GM18505 (cell line): ENCODE measurements at regions not wholly inside any gene's neighbourhood (a gene's known extent, or its start where the extent isn't known, plus 50 kb on each side); places are given as distances from the start of the nearest gene placed in this dataset.

ENCODE experiments used
- ATAC-seq: cut with Tn5 transposase; IDR thresholded peaks from one replicate; pipeline ENCODE4 v1.9.1; 2021; ENCODE audit not compliant: unreplicated experiment
- POLR2A ChIP-seq: IDR thresholded peaks from 4 replicates; pipeline ENCODE4 v1.6.1; 2011; ENCODE audit warnings: borderline replicate concordance; ENCODE audit not compliant: insufficient read depth, insufficient read length; ENCODE audit errors: extremely low read depth

DNA sequence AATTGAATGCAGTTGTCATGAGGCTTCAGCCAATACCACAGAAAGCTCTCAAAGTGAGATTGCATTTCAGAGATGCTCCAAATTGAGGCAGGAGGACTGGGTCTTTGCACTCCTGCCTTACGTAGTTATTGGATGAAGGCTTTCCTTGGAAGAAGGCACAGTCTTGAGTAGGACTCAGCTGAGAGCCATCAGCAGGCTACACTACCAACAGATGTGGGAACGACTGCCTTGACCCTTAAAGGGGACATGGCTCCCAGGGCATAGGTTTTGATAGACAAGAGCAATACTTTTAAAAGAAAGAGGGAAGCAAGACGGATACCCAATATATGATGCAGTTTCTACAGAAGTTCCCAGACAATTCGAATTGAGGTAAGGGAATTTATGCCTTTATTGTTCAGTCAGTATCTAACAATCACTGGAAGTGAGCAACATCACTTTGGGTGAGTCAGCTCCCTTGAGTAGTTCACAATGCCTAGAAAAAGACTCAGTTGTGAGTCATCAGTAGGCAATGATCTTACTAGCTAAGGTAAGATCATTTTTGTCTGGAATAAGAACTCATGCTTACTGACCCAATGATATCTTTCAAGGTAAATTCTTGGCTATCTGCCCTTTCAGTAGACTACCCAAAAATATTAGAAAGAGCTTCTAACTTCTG is 390.8 kb downstream of the GJA1 start:
- no peak for ATAC-seq
- TF ChIP-seq POLR2A = no peak

DNA sequence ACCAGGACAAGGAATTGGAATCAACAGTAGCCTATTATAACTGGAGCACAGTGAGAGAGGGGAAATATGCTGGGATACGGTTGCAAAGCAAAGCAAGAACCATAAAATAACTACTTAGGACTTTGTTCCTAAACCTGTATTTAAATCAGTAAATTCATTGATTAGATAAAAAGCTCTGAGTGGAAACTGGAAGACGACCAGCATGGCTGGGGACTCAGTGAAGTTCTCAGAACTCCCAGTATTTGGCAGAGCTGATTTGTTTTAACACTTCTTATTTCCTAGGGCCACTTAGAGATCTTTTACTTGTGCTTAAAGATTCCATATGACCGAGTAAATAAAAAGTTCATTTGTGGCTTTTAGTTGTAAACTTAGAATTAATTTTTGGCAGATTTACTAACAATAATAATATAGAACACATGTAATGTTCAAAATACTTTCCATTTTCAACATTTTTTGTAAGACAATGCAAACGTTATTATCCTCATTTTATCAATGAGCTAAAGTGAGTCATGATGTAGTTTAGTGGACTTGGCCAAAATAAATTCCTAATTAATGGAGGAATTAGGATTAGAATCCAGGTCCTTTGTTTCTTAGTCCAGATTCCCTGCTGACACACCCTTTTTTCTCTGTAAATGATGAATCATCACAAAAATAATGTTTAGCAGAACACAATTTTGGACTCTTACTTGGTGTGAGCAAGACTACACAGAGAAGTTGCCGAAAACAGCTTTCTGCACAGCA is 392.9 kb downstream of the GJA1 start:
- ATAC-seq = no peak
- no peak for TF ChIP-seq POLR2A

- TF ChIP-seq POLR2A = no peak
- ATAC-seq = no peak
These were observed 395.3 kb downstream of the GJA1 start for GRCh38 chr6:121830736-121831135.

GRCh38 chr6:121835662-121836061 is 400.2 kb downstream of the GJA1 start:
- no peak for ATAC-seq
- TF ChIP-seq POLR2A = no peak

DNA sequence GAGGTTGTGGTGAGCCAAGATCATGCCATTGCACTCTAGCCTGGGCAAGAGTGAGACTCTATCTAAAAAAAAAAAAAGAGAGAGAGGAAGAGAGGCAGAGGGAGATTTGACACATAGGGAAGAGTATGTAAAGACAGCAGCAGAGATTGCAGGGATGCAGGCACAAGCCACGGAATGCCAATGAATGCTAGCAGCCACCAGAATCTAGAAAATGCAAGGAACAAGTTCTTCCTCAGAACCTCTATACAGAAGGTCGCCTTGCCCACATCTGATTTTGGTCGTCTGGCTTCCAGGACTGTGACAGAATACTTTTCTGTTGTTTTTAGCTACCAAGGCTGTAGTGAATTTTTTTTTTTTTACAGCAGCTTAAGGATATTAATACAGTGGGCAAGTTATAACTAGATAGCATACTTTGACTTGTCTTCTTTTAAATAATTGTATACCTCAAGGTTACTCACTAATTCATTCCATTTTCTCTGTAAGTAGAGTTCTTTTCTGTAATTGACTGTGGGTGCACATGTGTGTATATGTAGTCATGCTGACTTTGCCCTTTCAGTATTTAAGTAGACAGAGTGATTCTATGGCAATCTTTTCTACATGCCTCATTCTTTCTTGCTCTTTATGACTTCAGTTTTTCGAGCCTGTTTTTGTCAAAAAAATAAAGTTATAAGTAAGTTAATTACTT is 402.2 kb downstream of the GJA1 start:
- no peak for TF ChIP-seq POLR2A
- no peak for ATAC-seq

GRCh38 chr6:121838842-121839241 is 403.4 kb downstream of the GJA1 start:
- TF ChIP-seq POLR2A = no peak

GRCh38 chr6:121839896-121840295 is 404.4 kb downstream of the GJA1 start:
- no peak for ATAC-seq
- no peak for TF ChIP-seq POLR2A

More at GRCh38 chr6:121838842-121839241, 403.4 kb downstream of the GJA1 start:
- no peak for ATAC-seq

DNA sequence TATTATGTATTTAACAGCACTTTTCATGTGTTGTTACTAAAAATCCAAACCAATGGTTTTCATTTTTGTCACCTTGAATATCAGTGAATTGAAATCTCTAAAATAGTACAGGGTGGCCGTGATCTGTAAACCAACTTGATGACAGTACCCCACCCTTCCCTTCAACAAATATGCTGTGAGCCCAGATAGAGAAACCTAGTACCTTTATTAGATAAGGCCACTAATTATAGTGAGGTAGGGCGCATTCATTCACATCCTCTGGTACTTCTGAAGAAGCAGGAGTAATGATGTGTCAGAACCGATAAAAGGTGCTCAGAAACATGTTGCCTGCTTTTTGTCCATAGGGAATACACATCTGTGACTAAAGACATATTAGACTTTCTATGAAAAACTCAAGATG is 409.5 kb downstream of the GJA1 start:
- no peak for TF ChIP-seq POLR2A
- ATAC-seq = no peak

- ATAC-seq = no peak
- TF ChIP-seq POLR2A = no peak
These were observed 412.5 kb downstream of the GJA1 start for GRCh38 chr6:121847806-121848522.

- no peak for TF ChIP-seq POLR2A
- ATAC-seq = no peak
These were observed 413.2 kb downstream of the GJA1 start for GRCh38 chr6:121848523-121849255.

DNA sequence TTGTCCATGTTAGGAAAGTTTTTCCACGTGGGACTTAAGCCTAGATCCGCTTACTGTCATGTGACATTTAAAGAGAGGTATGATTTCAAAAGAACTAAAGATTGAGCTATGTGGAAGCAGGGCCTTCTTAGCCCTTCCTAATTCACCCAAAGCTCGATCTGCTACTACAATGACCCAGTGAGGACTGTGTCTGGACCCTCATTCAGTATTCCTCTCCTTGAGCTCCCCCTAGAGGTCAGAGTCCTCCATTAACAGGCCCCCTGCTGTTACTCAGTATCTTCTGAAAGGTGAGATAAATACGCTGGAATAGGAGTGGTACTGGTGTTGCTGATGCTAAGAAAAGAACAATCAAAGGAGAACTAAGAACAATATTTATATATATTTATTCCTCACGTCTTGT is 414.0 kb downstream of the GJA1 start:
- TF ChIP-seq POLR2A = no peak
- peak; percentile 92 for ATAC-seq

- TF ChIP-seq POLR2A = no peak
- no peak for ATAC-seq
These were observed 415.6 kb downstream of the GJA1 start for GRCh38 chr6:121851056-121851455.

DNA sequence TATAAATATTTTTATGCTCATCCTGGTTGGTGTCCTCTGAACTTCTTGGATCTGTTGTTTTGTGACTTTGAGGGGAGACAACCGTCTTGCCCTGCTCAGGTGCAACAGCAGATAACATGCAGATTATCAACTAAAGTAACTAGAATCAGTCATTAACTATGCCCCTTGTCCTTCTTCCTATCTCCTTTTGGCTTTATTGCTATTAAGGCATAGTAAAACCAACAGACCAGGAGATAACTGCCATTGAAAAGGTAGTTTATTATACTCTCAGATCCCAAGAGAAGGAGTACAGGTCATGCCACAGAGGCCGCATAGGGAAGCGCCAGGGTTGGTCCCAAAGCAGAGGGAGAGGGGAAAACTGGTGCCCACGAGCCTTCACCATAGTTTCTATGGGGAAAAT is 418.2 kb downstream of the GJA1 start:
- ATAC-seq = no peak
- no peak for TF ChIP-seq POLR2A
